Naive thymus-derived CD4-positive, alpha-beta T cell (primary cell): ENCODE measurements at regions not wholly inside any gene's neighbourhood (a gene's known extent, or its start where the extent isn't known, plus 50 kb on each side); places are given as distances from the start of the nearest gene placed in this dataset.

ENCODE experiments used
- ATAC-seq: fragments of 150-1000 bp; cut with Tn5 transposase; 2 replicates; pipeline ENCODE4 v1.10.0; 2021; ENCODE audit warnings: mild to moderate bottlenecking, moderate library complexity
- CTCF ChIA-PET: fragments of 350-600 bp; sonication (Branson Sonifier 250); formaldehyde crosslinking; loops from one replicate; lab custom pipeline; 2021; ENCODE audit warnings: antibody characterized with exemption; lab: Charles Lee
- POLR2A ChIA-PET: fragments of 350-600 bp; sonication (Branson Sonifier 250); formaldehyde crosslinking; loops from one replicate; lab custom pipeline; 2021; ENCODE audit warnings: antibody characterized with exemption, inconsistent platforms; lab: Charles Lee
- DNase-seq, 9 donors: peaks; one replicate each; pipeline versions ENCODE4 v3.0.0 to v3.0.0-alpha.2; 2020 to 2022; ENCODE audit warnings: mixed read lengths in 1 of 9
- H3K27ac ChIP-seq: one replicate; pipeline ENCODE4 v1.7.0; 2013; ENCODE audit warnings: mild to moderate bottlenecking, low read depth, low read length, moderate library complexity
- H3K27me3 ChIP-seq, 2 donors: one replicate each; pipeline ENCODE4 v1.7.0; 2013; ENCODE audit warnings: low read length in 2 of 2, mild to moderate bottlenecking in 2 of 2, moderate library complexity in 2 of 2; ENCODE audit not compliant: control insufficient read depth in 2 of 2, insufficient read depth in 2 of 2
- H3K36me3 ChIP-seq, 3 experiments: 1 replicate in 2 of 3; 2 replicates in 1 of 3; pipeline ENCODE4 v1.7.0; 2013; ENCODE audit warnings: low read length in 3 of 3, mild to moderate bottlenecking in 3 of 3, moderate library complexity in 1 of 3; ENCODE audit not compliant: insufficient read depth in 3 of 3, control insufficient read depth in 2 of 3
- H3K4me1 ChIP-seq, 2 donors: one replicate each; pipeline ENCODE4 v1.7.0; 2013; ENCODE audit warnings: low read length in 2 of 2, mild to moderate bottlenecking in 2 of 2, moderate library complexity in 1 of 2; ENCODE audit not compliant: control insufficient read depth in 2 of 2, insufficient read depth in 2 of 2
- H3K4me3 ChIP-seq: 2 replicates; pipeline ENCODE4 v1.7.0; 2013; ENCODE audit warnings: mild to moderate bottlenecking, low read length
- H3K9me3 ChIP-seq, 3 experiments: 1 replicate in 2 of 3; 2 replicates in 1 of 3; pipeline ENCODE4 v1.7.0; 2013; ENCODE audit warnings: low read length in 3 of 3; ENCODE audit not compliant: control insufficient read depth in 2 of 3
- H3K27ac Mint-ChIP-seq, 9 donors: one replicate each; pipeline ENCODE4 v1.8.0; 2020 to 2022; ENCODE audit warnings: mixed read lengths in 9 of 9, mild to moderate bottlenecking in 8 of 9, moderate library complexity in 5 of 9, inconsistent platforms in 2 of 9
- H3K27me3 Mint-ChIP-seq, 5 donors: one replicate each; pipeline ENCODE4 v1.8.0; 2021 to 2022; ENCODE audit warnings: mixed read lengths in 5 of 5, mild to moderate bottlenecking in 1 of 5
- H3K36me3 Mint-ChIP-seq, 5 donors: one replicate each; pipeline ENCODE4 v1.8.0; 2020 to 2022; ENCODE audit warnings: mixed read lengths in 5 of 5, mild to moderate bottlenecking in 3 of 5, inconsistent platforms in 1 of 5
- H3K4me1 Mint-ChIP-seq, 7 donors: one replicate each; pipeline ENCODE4 v1.8.0; 2020 to 2022; ENCODE audit warnings: mixed read lengths in 7 of 7, mild to moderate bottlenecking in 3 of 7, inconsistent platforms in 1 of 7
- H3K4me3 Mint-ChIP-seq, 10 donors: one replicate each; pipeline ENCODE4 v1.8.0; 2020 to 2022; ENCODE audit warnings: mild to moderate bottlenecking in 10 of 10, mixed read lengths in 10 of 10, moderate library complexity in 6 of 10, inconsistent platforms in 2 of 10
- H3K9me3 Mint-ChIP-seq, 11 donors: one replicate each; pipeline ENCODE4 v1.8.0; 2020 to 2022; ENCODE audit warnings: mixed read lengths in 11 of 11, mild to moderate bottlenecking in 4 of 11, inconsistent platforms in 1 of 11, moderate library complexity in 1 of 11
- intact Hi-C, 2 donors: fragments of 100-400 bp; cut with micrococcal nuclease; formaldehyde crosslinking; loops; one replicate each; pipeline ENCODE4 v1.15.1; 2023

DNA sequence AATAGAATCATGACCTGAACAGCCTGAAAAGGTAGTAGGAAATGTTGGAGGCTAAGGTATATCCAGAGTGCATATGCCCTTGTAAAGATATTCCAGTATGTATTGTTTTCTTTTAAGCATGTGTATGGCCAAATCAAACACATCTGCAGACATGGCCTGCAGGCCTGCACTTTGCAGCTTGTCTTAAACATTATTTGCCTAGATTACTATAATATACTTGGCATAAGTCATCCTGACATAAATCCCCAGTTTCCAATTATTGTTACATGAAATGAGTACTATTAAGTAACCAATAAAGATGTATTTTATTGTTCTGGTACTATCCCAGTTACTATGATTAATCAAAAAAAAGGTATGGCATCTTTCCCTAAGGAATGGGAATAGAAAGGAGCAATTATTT lies 169.1 kb upstream of the PTBP2 start:
- H3K4me1 Mint-ChIP-seq: no peaks in the 10 kb centered on the region
- H3K4me3 Mint-ChIP-seq: no peak overlapping the region
- DNase-seq: no peak
- intact Hi-C loops: no loop called here
- Histone ChIP-seq H3K9me3 (no peaks in the 10 kb centered on the region), H3K4me1 (no peaks in the 10 kb centered on the region), H3K27ac (no peak overlapping the region), H3K4me3 (no peak overlapping the region), H3K27me3 (no peaks in the 10 kb centered on the region), H3K36me3 (no peaks in the 10 kb centered on the region)
- no peaks in the 10 kb centered on the region for H3K36me3 Mint-ChIP-seq
- H3K27ac Mint-ChIP-seq: no peak overlapping the region
- POLR2A ChIA-PET: no interaction called here
- H3K9me3 Mint-ChIP-seq: no peaks in the 10 kb centered on the region
- CTCF ChIA-PET: no interaction called here
- ATAC-seq: no peak
- H3K27me3 Mint-ChIP-seq: peaks cover 0 to 7% (median 4%) of the 10 kb centered on the region in 5 donors

GRCh38 chr1:96553811-96554210 lies 167.8 kb upstream of the PTBP2 start:
- Histone ChIP-seq H3K4me3 (no peak overlapping the region), H3K36me3 (no peaks in the 10 kb centered on the region), H3K9me3 (no peaks in the 10 kb centered on the region), H3K27ac (no peak overlapping the region), H3K4me1 (no peaks in the 10 kb centered on the region), H3K27me3 (no peaks in the 10 kb centered on the region)
- Mint-ChIP-seq H3K9me3 (peaks cover 0 to 1% (median 0%) of the 10 kb centered on the region in 11 donors), H3K4me1 (no peaks in the 10 kb centered on the region), H3K4me3 (no peak overlapping the region), H3K36me3 (no peaks in the 10 kb centered on the region), H3K27me3 (peaks cover 0 to 7% (median 4%) of the 10 kb centered on the region in 5 donors), H3K27ac (no peak overlapping the region)
- intact Hi-C loops: no loop called here
- no peak for ATAC-seq
- ChIA-PET CTCF (no interaction called here), POLR2A (no interaction called here)
- DNase-seq: no peak

- peaks cover 0 to 7% (median 4%) of the 10 kb centered on the region in 5 donors for H3K27me3 Mint-ChIP-seq
- ChIA-PET POLR2A (no interaction called here), CTCF (no interaction called here)
- no peaks in the 10 kb centered on the region for H3K4me1 Mint-ChIP-seq
- no peak overlapping the region for H3K4me3 Mint-ChIP-seq
- no peak overlapping the region for H3K27ac Mint-ChIP-seq
- no peaks in the 10 kb centered on the region for H3K36me3 ChIP-seq
- ATAC-seq (no peak), DNase-seq (no peak)
- H3K9me3 Mint-ChIP-seq: peaks cover 0 to 1% (median 0%) of the 10 kb centered on the region in 11 donors
- H3K36me3 Mint-ChIP-seq: no peaks in the 10 kb centered on the region
- H3K4me1 ChIP-seq: no peaks in the 10 kb centered on the region
- intact Hi-C loops: no loop called here
- H3K27me3 ChIP-seq: no peaks in the 10 kb centered on the region
- no peak overlapping the region for H3K4me3 ChIP-seq
- no peak overlapping the region for H3K27ac ChIP-seq
- H3K9me3 ChIP-seq: no peaks in the 10 kb centered on the region
These were observed 167.2 kb upstream of the PTBP2 start for GRCh38 chr1:96554364-96554763.

DNA sequence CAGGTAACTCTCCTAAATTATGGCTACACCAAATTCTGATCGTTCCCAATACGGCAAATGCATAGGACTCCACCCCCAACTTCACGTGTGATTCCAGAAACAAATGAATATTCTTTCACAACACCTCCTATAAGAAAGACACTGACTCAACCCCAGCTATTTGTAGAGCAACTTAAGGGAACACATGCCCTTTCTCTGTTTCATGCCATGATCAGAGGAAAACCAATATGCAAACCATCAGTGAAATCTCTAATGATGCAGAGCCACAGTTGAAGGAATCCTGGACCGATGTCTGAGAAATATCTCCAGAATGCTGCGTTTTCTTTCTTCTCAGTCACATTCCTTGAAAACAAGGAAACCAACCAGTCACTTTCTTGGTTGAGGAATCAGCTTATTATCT lies 164.2 kb upstream of the PTBP2 start:
- ATAC-seq (no peak), DNase-seq (no peak)
- Mint-ChIP-seq H3K4me1 (no peaks in the 10 kb centered on the region), H3K27ac (no peak overlapping the region), H3K9me3 (peaks cover 0 to 5% (median 0%) of the 10 kb centered on the region in 11 donors), H3K4me3 (no peak overlapping the region), H3K36me3 (no peaks in the 10 kb centered on the region), H3K27me3 (peaks cover 0 to 11% (median 7%) of the 10 kb centered on the region in 5 donors)
- no peaks in the 10 kb centered on the region for H3K4me1 ChIP-seq
- no peak overlapping the region for H3K4me3 ChIP-seq
- H3K27ac ChIP-seq: no peak overlapping the region
- no peaks in the 10 kb centered on the region for H3K36me3 ChIP-seq
- intact Hi-C loops: no loop called here
- POLR2A ChIA-PET: no interaction called here
- CTCF ChIA-PET: no interaction called here
- H3K9me3 ChIP-seq: no peaks in the 10 kb centered on the region
- H3K27me3 ChIP-seq: no peaks in the 10 kb centered on the region

GRCh38 chr1:96558635-96559034 lies 162.9 kb upstream of the PTBP2 start:
- no peaks in the 10 kb centered on the region for H3K9me3 ChIP-seq
- H3K27ac ChIP-seq: no peak overlapping the region
- Mint-ChIP-seq H3K4me3 (no peak overlapping the region), H3K27ac (no peak overlapping the region), H3K4me1 (no peaks in the 10 kb centered on the region), H3K36me3 (no peaks in the 10 kb centered on the region), H3K9me3 (peaks cover 0 to 8% (median 0%) of the 10 kb centered on the region in 11 donors), H3K27me3 (peaks cover 0 to 14% (median 7%) of the 10 kb centered on the region in 5 donors)
- H3K27me3 ChIP-seq: no peaks in the 10 kb centered on the region
- intact Hi-C loops: no loop called here
- H3K4me1 ChIP-seq: no peaks in the 10 kb centered on the region
- no peaks in the 10 kb centered on the region for H3K36me3 ChIP-seq
- DNase-seq (no peak), ATAC-seq (no peak)
- CTCF ChIA-PET: no interaction called here
- POLR2A ChIA-PET: no interaction called here
- H3K4me3 ChIP-seq: no peak overlapping the region

DNA sequence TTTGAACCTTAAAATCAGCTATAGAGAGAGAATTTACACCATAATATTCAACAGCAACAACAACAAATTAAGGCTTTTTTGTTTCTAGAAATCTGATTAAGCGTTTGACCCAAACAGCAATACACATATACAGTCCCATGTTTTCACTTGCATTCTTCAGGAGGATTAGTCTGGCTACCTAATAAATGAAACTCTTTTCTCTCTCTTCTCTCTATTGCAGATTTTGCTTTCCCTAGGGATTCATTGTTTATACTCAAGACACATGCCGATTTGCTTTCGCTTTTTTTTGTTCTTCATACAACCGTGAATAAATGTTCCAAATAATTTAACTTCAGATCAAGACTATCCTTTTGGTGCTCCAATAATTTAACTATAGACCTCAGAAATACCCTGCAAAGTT lies 162.4 kb upstream of the PTBP2 start:
- no peaks in the 10 kb centered on the region for H3K4me1 ChIP-seq
- no peaks in the 10 kb centered on the region for H3K4me1 Mint-ChIP-seq
- no peak overlapping the region for H3K27ac ChIP-seq
- DNase-seq (no peak), ATAC-seq (no peak)
- H3K36me3 ChIP-seq: no peaks in the 10 kb centered on the region
- H3K4me3 Mint-ChIP-seq: no peak overlapping the region
- intact Hi-C loops: no loop called here
- ChIA-PET POLR2A (no interaction called here), CTCF (no interaction called here)
- H3K4me3 ChIP-seq: no peak overlapping the region
- peaks cover 0 to 14% (median 7%) of the 10 kb centered on the region in 5 donors for H3K27me3 Mint-ChIP-seq
- no peak overlapping the region for H3K27ac Mint-ChIP-seq
- no peaks in the 10 kb centered on the region for H3K9me3 ChIP-seq
- no peaks in the 10 kb centered on the region for H3K36me3 Mint-ChIP-seq
- peaks cover 0 to 8% (median 0%) of the 10 kb centered on the region in 11 donors for H3K9me3 Mint-ChIP-seq
- H3K27me3 ChIP-seq: no peaks in the 10 kb centered on the region

- Histone ChIP-seq H3K4me3 (no peak overlapping the region), H3K9me3 (no peaks in the 10 kb centered on the region), H3K27ac (no peak overlapping the region), H3K4me1 (no peaks in the 10 kb centered on the region), H3K36me3 (no peaks in the 10 kb centered on the region), H3K27me3 (no peaks in the 10 kb centered on the region)
- CTCF ChIA-PET: no interaction called here
- Mint-ChIP-seq H3K4me3 (no peak overlapping the region), H3K4me1 (no peaks in the 10 kb centered on the region), H3K9me3 (peaks cover 0 to 8% (median 0%) of the 10 kb centered on the region in 11 donors), H3K27me3 (peaks cover 0 to 14% (median 7%) of the 10 kb centered on the region in 5 donors), H3K36me3 (no peaks in the 10 kb centered on the region), H3K27ac (no peak overlapping the region)
- ATAC-seq (peak; percentile 59), DNase-seq (no peak)
- POLR2A ChIA-PET: no interaction called here
- intact Hi-C loops: no loop called here
These were observed 161.6 kb upstream of the PTBP2 start for GRCh38 chr1:96559707-96560596.
